ENCODE measurements at regions not wholly inside any gene's neighbourhood (a gene's known extent, or its start where the extent isn't known, plus 50 kb on each side); places are given as distances from the start of the nearest gene placed in this dataset.

DNA sequence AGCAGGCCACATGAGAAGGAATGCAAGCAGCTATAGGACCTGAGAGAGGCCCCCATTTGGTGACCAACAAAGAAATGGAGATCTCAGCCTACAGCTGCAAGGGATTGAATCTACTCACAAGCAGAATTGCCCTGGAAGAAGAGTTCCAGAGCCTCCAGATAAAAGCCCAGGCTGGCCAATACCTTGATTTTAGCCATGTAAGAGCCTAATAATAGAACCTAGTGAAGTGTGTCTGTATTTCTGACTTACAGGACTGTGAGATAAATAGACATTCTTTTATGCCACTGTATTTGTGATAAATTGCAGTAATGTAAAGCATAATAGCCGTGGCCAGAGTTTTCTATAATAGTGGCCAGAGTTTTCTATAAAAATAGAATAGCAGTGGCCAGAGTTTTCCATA, 254.6 kb downstream of the PYDC2 start:
- TF ChIP-seq RAD21 (IDR thresholded peaks at IDR 0.05) (no peak), GABPA (IDR thresholded peaks at IDR 0.05 in 1 of 2, conservative IDR thresholded peaks at IDR 0.05 in 1 of 2) (no peak), EGR1 (IDR thresholded peaks at IDR 0.05; ENCODE audit: low read depth in 2 of 2) (no peak), HNF4G (IDR thresholded peaks at IDR 0.05) (no peak), RXRA (IDR thresholded peaks at IDR 0.05) (no peak), TAF1 (conservative IDR thresholded peaks at IDR 0.05) (no peak), YY1 (IDR thresholded peaks at IDR 0.05) (no peak), FOXA1 (IDR thresholded peaks at IDR 0.05) (no peak)
- TF ChIP-seq, protein P1, sequence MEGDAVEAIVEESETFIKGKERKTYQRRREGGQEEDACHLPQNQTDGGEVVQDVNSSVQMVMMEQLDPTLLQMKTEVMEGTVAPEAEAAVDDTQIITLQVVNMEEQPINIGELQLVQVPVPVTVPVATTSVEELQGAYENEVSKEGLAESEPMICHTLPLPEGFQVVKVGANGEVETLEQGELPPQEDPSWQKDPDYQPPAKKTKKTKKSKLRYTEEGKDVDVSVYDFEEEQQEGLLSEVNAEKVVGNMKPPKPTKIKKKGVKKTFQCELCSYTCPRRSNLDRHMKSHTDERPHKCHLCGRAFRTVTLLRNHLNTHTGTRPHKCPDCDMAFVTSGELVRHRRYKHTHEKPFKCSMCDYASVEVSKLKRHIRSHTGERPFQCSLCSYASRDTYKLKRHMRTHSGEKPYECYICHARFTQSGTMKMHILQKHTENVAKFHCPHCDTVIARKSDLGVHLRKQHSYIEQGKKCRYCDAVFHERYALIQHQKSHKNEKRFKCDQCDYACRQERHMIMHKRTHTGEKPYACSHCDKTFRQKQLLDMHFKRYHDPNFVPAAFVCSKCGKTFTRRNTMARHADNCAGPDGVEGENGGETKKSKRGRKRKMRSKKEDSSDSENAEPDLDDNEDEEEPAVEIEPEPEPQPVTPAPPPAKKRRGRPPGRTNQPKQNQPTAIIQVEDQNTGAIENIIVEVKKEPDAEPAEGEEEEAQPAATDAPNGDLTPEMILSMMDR (IDR thresholded peaks at IDR 0.05; ENCODE audit: low read depth, low read length, missing input control), result no peak
- TF ChIP-seq, protein P2, sequence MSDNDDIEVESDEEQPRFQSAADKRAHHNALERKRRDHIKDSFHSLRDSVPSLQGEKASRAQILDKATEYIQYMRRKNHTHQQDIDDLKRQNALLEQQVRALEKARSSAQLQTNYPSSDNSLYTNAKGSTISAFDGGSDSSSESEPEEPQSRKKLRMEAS (IDR thresholded peaks at IDR 0.05), result no peak
- TF ChIP-seq, protein P3, sequence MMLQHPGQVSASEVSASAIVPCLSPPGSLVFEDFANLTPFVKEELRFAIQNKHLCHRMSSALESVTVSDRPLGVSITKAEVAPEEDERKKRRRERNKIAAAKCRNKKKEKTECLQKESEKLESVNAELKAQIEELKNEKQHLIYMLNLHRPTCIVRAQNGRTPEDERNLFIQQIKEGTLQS (IDR thresholded peaks at IDR 0.05), result no peak
- TF ChIP-seq, protein P4, sequence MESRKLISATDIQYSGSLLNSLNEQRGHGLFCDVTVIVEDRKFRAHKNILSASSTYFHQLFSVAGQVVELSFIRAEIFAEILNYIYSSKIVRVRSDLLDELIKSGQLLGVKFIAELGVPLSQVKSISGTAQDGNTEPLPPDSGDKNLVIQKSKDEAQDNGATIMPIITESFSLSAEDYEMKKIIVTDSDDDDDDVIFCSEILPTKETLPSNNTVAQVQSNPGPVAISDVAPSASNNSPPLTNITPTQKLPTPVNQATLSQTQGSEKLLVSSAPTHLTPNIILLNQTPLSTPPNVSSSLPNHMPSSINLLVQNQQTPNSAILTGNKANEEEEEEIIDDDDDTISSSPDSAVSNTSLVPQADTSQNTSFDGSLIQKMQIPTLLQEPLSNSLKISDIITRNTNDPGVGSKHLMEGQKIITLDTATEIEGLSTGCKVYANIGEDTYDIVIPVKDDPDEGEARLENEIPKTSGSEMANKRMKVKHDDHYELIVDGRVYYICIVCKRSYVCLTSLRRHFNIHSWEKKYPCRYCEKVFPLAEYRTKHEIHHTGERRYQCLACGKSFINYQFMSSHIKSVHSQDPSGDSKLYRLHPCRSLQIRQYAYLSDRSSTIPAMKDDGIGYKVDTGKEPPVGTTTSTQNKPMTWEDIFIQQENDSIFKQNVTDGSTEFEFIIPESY (IDR thresholded peaks at IDR 0.05), result no peak

Data from liver (tissue), 3 donors.